BLaER1 (cell line): ENCODE measurements at regions not wholly inside any gene's neighbourhood (a gene's known extent, or its start where the extent isn't known, plus 50 kb on each side); places are given as distances from the start of the nearest gene placed in this dataset.

Source experiments
- H3K27ac ChIP-seq: shearing (Covaris generic); formaldehyde crosslinking; 2 replicates; pipeline ENCODE4 v1.8.1; 2022
- H3K27me3 ChIP-seq: shearing (Covaris generic); formaldehyde crosslinking; 2 replicates; pipeline ENCODE4 v1.8.1; 2022
- H3K36me3 ChIP-seq: shearing (Covaris generic); formaldehyde crosslinking; 2 replicates; pipeline ENCODE4 v1.8.1; 2022
- H3K4me1 ChIP-seq: shearing (Covaris generic); formaldehyde crosslinking; 2 replicates; pipeline ENCODE4 v1.8.1; 2022
- H3K4me2 ChIP-seq: shearing (Covaris generic); formaldehyde crosslinking; 2 replicates; pipeline ENCODE4 v1.8.1; 2022
- H3K4me3 ChIP-seq: shearing (Covaris generic); formaldehyde crosslinking; 2 replicates; pipeline ENCODE4 v1.8.1; 2022
- H3K9ac ChIP-seq: shearing (Covaris generic); formaldehyde crosslinking; 2 replicates; pipeline ENCODE4 v1.8.1; 2022
- H3K9me3 ChIP-seq: shearing (Covaris generic); formaldehyde crosslinking; 2 replicates; pipeline ENCODE4 v1.8.1; 2022
- H4K20me1 ChIP-seq: shearing (Covaris generic); formaldehyde crosslinking; 2 replicates; pipeline ENCODE4 v1.8.1; 2022
- Cebpa-rat ChIP-seq: shearing (Covaris generic); IDR thresholded peaks from 2 replicates; pipeline ENCODE4 v1.8.1; 2022

DNA sequence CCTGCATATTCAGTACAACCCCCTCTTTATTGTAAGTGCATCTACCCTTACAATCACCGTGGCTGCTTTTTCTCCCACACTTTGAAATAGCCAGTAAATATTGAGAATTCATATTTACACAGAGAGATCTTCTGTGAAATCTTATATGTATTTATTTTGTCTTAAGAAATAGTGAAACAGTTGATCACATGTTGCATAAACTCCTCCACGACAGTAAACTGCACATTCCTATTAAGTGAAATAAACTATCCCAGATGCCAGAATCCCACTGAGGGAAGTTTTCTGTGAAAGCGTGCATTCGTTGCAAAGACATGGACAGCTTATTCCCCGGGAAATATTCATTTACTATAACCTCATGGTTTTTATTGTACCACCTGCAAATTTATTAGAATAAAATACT is 796.0 kb downstream of the ROBO2 start:
- Histone ChIP-seq H3K4me2 (no peak overlapping the region), H3K4me1 (no peaks in the 10 kb centered on the region), H3K9ac (no peak overlapping the region), H3K27ac (no peak overlapping the region), H4K20me1 (no peaks in the 10 kb centered on the region), H3K9me3 (peaks cover 6% of the 10 kb centered on the region; the same call in 1 of the 2 replicates), H3K36me3 (no peaks in the 10 kb centered on the region), H3K4me3 (no peak overlapping the region), H3K27me3 (no peaks in the 10 kb centered on the region)
- no peak for TF ChIP-seq Cebpa-rat

DNA sequence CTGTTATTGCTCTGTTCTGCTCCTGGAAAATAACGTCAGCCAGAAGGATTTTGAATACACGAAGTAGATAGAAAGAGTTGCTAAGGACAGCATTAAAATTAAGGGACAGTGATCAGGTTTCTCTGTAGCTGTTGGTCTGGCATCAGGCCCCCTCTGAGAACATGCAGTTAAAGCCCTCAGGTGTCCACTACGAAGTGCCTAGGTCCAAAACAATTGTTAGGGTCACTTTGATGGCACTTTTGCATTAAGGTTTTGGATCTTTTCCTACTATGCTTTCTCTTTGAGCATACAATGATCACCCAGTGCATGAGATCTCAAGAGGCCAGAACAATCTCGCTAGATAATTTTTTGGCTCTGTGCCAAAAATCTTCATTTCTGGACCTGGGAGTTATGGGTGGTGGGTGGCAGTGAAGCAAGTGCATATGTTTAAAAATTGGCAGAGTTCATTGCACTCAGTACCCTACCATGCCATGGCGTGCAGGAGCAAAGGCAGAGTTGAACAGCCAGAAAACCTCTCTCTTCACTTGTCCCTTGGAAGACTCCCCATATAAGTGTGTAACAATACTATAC is 797.6 kb downstream of the ROBO2 start:
- H3K27me3 ChIP-seq, result no peaks in the 10 kb centered on the region
- no peak for TF ChIP-seq Cebpa-rat

DNA sequence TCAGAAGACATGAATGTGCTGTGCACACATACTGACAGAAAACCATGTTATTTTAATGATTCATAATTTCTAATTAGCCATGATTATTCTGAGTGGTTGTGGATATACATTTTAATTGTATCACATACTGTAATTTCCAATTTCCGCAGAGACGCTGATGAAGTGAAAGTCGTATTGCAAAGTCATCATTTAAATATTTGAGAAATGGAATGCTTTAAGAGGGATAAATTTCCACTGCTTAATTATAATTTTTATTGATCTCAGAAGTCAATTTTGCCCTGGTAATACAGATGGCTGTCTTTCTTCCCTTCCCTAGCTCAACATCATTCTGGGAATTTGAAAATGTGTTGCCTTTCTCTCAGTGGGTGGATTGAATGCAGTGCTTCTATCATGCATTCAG is 819.3 kb downstream of the ROBO2 start:
- Histone ChIP-seq H3K4me1 (no peaks in the 10 kb centered on the region), H3K4me2 (no peak overlapping the region), H3K9me3 (no peaks in the 10 kb centered on the region), H3K27me3 (no peaks in the 10 kb centered on the region), H3K27ac (no peak overlapping the region), H3K9ac (no peak overlapping the region), H3K36me3 (no peaks in the 10 kb centered on the region), H4K20me1 (no peaks in the 10 kb centered on the region), H3K4me3 (no peak overlapping the region)
- no peak for TF ChIP-seq Cebpa-rat

More for the DNA sequence above, 797.6 kb downstream of the ROBO2 start:
- Histone ChIP-seq H3K4me3 (no peak overlapping the region), H3K9ac (no peak overlapping the region), H3K4me2 (no peak overlapping the region), H3K4me1 (no peaks in the 10 kb centered on the region), H3K9me3 (peaks cover 6% of the 10 kb centered on the region; the same call in 1 of the 2 replicates), H4K20me1 (no peaks in the 10 kb centered on the region), H3K27ac (no peak overlapping the region), H3K36me3 (no peaks in the 10 kb centered on the region)

- Histone ChIP-seq H3K36me3 (no peaks in the 10 kb centered on the region), H3K9me3 (no peaks in the 10 kb centered on the region), H3K27me3 (no peaks in the 10 kb centered on the region), H3K9ac (no peak overlapping the region), H3K27ac (no peak overlapping the region), H4K20me1 (no peaks in the 10 kb centered on the region), H3K4me1 (no peaks in the 10 kb centered on the region), H3K4me3 (no peak overlapping the region), H3K4me2 (no peak overlapping the region)
- TF ChIP-seq Cebpa-rat, result no peak
These were observed 828.8 kb downstream of the ROBO2 start for GRCh38 chr3:77868725-77869124.

GRCh38 chr3:77869423-77869822 is 829.5 kb downstream of the ROBO2 start:
- Histone ChIP-seq H3K36me3 (no peaks in the 10 kb centered on the region), H3K4me3 (no peak overlapping the region), H3K4me2 (no peak overlapping the region), H3K9me3 (no peaks in the 10 kb centered on the region), H3K9ac (no peak overlapping the region), H3K4me1 (no peaks in the 10 kb centered on the region), H4K20me1 (no peaks in the 10 kb centered on the region), H3K27me3 (no peaks in the 10 kb centered on the region), H3K27ac (no peak overlapping the region)
- no peak for TF ChIP-seq Cebpa-rat

- Histone ChIP-seq H3K27ac (no peak overlapping the region), H3K4me1 (no peaks in the 10 kb centered on the region)
These were observed 831.5 kb downstream of the ROBO2 start for GRCh38 chr3:77871436-77871835.

DNA sequence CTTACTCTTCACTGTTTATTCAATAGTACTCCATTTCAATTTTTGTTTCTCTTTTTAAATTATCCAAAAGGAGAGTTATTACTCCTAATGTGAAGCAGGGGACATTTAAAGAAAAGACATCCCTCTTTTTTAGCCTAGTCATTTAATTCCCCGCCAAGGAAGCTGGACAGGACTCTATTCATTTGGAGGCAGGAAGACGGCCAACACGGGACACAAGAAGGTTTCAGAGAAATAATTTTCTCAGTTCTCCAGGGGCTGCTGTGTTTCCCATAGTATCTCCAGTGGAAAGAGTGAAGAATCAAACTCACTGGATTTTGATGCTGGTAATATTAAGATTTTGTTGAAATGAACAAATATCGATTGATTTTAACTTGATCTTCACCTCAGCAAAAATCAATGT is 833.7 kb downstream of the ROBO2 start:
- Histone ChIP-seq H3K9me3 (no peaks in the 10 kb centered on the region), H3K4me2 (no peak overlapping the region), H4K20me1 (no peaks in the 10 kb centered on the region), H3K4me1 (no peaks in the 10 kb centered on the region), H3K27ac (no peak overlapping the region), H3K27me3 (no peaks in the 10 kb centered on the region), H3K9ac (no peak overlapping the region), H3K4me3 (no peak overlapping the region), H3K36me3 (no peaks in the 10 kb centered on the region)
- no peak for TF ChIP-seq Cebpa-rat

More at GRCh38 chr3:77871436-77871835, 831.5 kb downstream of the ROBO2 start:
- H3K4me2 ChIP-seq, result no peak overlapping the region
- H3K27me3 ChIP-seq, result no peaks in the 10 kb centered on the region
- H3K9me3 ChIP-seq, result no peaks in the 10 kb centered on the region
- no peaks in the 10 kb centered on the region for H4K20me1 ChIP-seq
- H3K9ac ChIP-seq, result no peak overlapping the region
- no peaks in the 10 kb centered on the region for H3K36me3 ChIP-seq
- H3K4me3 ChIP-seq, result no peak overlapping the region
- no peak for TF ChIP-seq Cebpa-rat

DNA sequence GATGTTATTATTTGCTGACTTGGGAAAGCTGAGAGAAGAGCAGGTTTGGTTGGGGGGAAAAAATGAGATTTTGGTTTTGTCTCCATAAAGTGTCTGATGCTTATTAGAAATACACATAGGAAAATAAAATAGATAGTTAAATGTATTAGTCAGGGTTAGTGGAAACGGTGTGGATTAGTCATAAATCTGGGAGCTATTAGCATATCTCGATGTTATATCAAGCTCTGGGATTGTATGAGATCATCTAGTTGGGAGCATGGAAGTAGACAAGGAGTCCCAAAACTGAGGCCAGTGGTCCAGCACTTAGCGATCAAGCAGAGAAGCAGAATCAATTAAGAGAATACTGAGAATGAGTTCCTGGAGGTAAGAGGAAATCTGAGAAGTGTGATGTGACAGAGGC is 845.5 kb downstream of the ROBO2 start:
- Histone ChIP-seq H3K27ac (no peak overlapping the region), H3K4me1 (peaks cover 11% of the 10 kb centered on the region), H3K36me3 (no peaks in the 10 kb centered on the region), H3K4me3 (no peak overlapping the region), H4K20me1 (no peaks in the 10 kb centered on the region), H3K9me3 (no peaks in the 10 kb centered on the region), H3K27me3 (no peaks in the 10 kb centered on the region), H3K4me2 (no peak overlapping the region), H3K9ac (no peak overlapping the region)
- no peak for TF ChIP-seq Cebpa-rat

GRCh38 chr3:77887611-77888010 is 847.7 kb downstream of the ROBO2 start:
- Histone ChIP-seq H3K9ac (no peak overlapping the region), H3K9me3 (no peaks in the 10 kb centered on the region), H3K36me3 (no peaks in the 10 kb centered on the region), H3K27ac (no peak overlapping the region), H3K27me3 (no peaks in the 10 kb centered on the region), H3K4me2 (peak overlapping the region; percentile 48), H4K20me1 (no peaks in the 10 kb centered on the region), H3K4me1 (peaks cover 11% of the 10 kb centered on the region), H3K4me3 (no peak overlapping the region)
- no peak for TF ChIP-seq Cebpa-rat

GRCh38 chr3:77889616-77890015 is 849.7 kb downstream of the ROBO2 start:
- Histone ChIP-seq H3K9me3 (no peaks in the 10 kb centered on the region), H3K4me3 (no peak overlapping the region), H3K4me1 (peaks cover 11% of the 10 kb centered on the region), H4K20me1 (no peaks in the 10 kb centered on the region), H3K9ac (no peak overlapping the region), H3K27me3 (no peaks in the 10 kb centered on the region), H3K4me2 (no peak overlapping the region), H3K27ac (no peak overlapping the region), H3K36me3 (no peaks in the 10 kb centered on the region)
- TF ChIP-seq Cebpa-rat, result no peak

GRCh38 chr3:77898621-77899020 is 858.7 kb downstream of the ROBO2 start:
- Histone ChIP-seq H3K4me2 (no peak overlapping the region), H3K4me3 (no peak overlapping the region), H3K4me1 (no peaks in the 10 kb centered on the region), H3K27ac (no peak overlapping the region), H3K36me3 (no peaks in the 10 kb centered on the region), H3K9ac (no peak overlapping the region), H3K9me3 (no peaks in the 10 kb centered on the region), H4K20me1 (no peaks in the 10 kb centered on the region), H3K27me3 (no peaks in the 10 kb centered on the region)
- no peak for TF ChIP-seq Cebpa-rat
